Type B pancreatic cell (in vitro differentiated cells): ENCODE measurements at regions not wholly inside any gene's neighbourhood (a gene's known extent, or its start where the extent isn't known, plus 50 kb on each side); places are given as distances from the start of the nearest gene placed in this dataset.

Experiments
- DNase-seq: peaks from one replicate; pipeline ENCODE4 v3.0.0; 2021; ENCODE audit warnings: mixed read lengths; ENCODE audit not compliant: unreplicated experiment; ENCODE audit errors: extremely low spot score
- H3K27ac Mint-ChIP-seq: 2 replicates; pipeline ENCODE4 v1.8.0; 2021; ENCODE audit warnings: mild to moderate bottlenecking, mixed read lengths
- H3K27me3 Mint-ChIP-seq: 2 replicates; pipeline ENCODE4 v1.8.0; 2021; ENCODE audit warnings: mixed read lengths
- H3K36me3 Mint-ChIP-seq: 2 replicates; pipeline ENCODE4 v1.8.0; 2021; ENCODE audit warnings: mixed read lengths
- H3K4me1 Mint-ChIP-seq: one replicate; pipeline ENCODE4 v1.8.0; 2021; ENCODE audit warnings: mixed read lengths; ENCODE audit not compliant: unreplicated experiment
- H3K4me3 Mint-ChIP-seq: 2 replicates; pipeline ENCODE4 v1.8.0; 2021; ENCODE audit warnings: mild to moderate bottlenecking, mixed read lengths
- H3K9me3 Mint-ChIP-seq: 2 replicates; pipeline ENCODE4 v1.8.0; 2021; ENCODE audit warnings: mixed read lengths
- CTCF ChIP-seq: fragments of 200-600 bp; sonication (generic); conservative IDR thresholded peaks from 2 replicates; pipeline ENCODE4 v1.5.0; 2021; ENCODE audit warnings: antibody characterized with exemption, mild to moderate bottlenecking

GRCh38 chr14:97777622-97778355, 980.6 kb downstream of the VRK1 start:
- peak overlapping the region; percentile 74 for H3K27ac Mint-ChIP-seq
- peaks cover 5% of the 10 kb centered on the region for H3K4me1 Mint-ChIP-seq
- peaks cover 5% of the 10 kb centered on the region for H3K9me3 Mint-ChIP-seq
- H3K27me3 Mint-ChIP-seq, result no peaks in the 10 kb centered on the region
- H3K36me3 Mint-ChIP-seq, result peaks cover 4% of the 10 kb centered on the region
- no peak for TF ChIP-seq CTCF
- no peak for DNase-seq
- no peak overlapping the region for H3K4me3 Mint-ChIP-seq

DNA sequence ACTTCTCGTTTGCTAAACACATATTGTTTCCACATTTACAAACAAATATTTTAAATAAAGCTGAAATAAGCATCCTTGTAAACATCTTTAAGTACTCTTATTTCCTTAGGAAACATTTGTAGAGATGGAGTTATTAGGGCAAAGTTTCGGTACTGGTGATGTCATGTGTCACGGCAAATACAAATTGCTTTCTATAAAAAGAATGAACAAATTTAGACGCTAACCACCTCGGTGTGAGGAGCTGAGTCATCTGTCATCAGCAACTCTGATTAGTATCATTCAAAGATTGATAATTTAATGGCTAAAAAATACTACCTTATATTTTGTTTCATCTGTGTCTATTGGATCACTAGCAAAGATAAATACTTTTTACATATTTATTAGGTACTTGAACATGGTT, 982.0 kb downstream of the VRK1 start:
- no peak for TF ChIP-seq CTCF

GRCh38 chr14:97780804-97781203, 983.6 kb downstream of the VRK1 start:
- no peak for DNase-seq
- no peaks in the 10 kb centered on the region for H3K27me3 Mint-ChIP-seq
- H3K4me1 Mint-ChIP-seq, result peaks cover 5% of the 10 kb centered on the region
- no peak overlapping the region for H3K4me3 Mint-ChIP-seq
- TF ChIP-seq CTCF, result no peak
- peaks cover 10% of the 10 kb centered on the region for H3K9me3 Mint-ChIP-seq
- H3K27ac Mint-ChIP-seq, result no peak overlapping the region
- H3K36me3 Mint-ChIP-seq, result peaks cover 4% of the 10 kb centered on the region

More for the DNA sequence above, 982.0 kb downstream of the VRK1 start:
- DNase-seq, result no peak
- peaks cover 4% of the 10 kb centered on the region for H3K36me3 Mint-ChIP-seq
- H3K9me3 Mint-ChIP-seq, result peaks cover 7% of the 10 kb centered on the region
- peaks cover 5% of the 10 kb centered on the region for H3K4me1 Mint-ChIP-seq
- no peak overlapping the region for H3K4me3 Mint-ChIP-seq
- H3K27me3 Mint-ChIP-seq, result no peaks in the 10 kb centered on the region
- no peak overlapping the region for H3K27ac Mint-ChIP-seq

GRCh38 chr14:97781961-97782360, 984.8 kb downstream of the VRK1 start:
- Mint-ChIP-seq H3K4me1 (no peaks in the 10 kb centered on the region), H3K36me3 (peaks cover 4% of the 10 kb centered on the region), H3K4me3 (no peak overlapping the region), H3K9me3 (peaks cover 10% of the 10 kb centered on the region), H3K27ac (no peak overlapping the region), H3K27me3 (no peaks in the 10 kb centered on the region)
- TF ChIP-seq CTCF, result no peak
- no peak for DNase-seq

GRCh38 chr14:97782871-97783414, 985.8 kb downstream of the VRK1 start:
- Mint-ChIP-seq H3K4me3 (no peak overlapping the region), H3K27me3 (no peaks in the 10 kb centered on the region), H3K27ac (no peak overlapping the region), H3K4me1 (no peaks in the 10 kb centered on the region), H3K36me3 (peaks cover 4% of the 10 kb centered on the region), H3K9me3 (peaks cover 10% of the 10 kb centered on the region)
- no peak for DNase-seq
- TF ChIP-seq CTCF, result no peak
